NCI-H146 (cell line): ENCODE measurements at regions not wholly inside any gene's neighbourhood (a gene's known extent, or its start where the extent isn't known, plus 50 kb on each side); places are given as distances from the start of the nearest gene placed in this dataset.
"Not testable (repeated sequence)": the region's sequence is repeated elsewhere in the genome, so short reads cannot be mapped to it uniquely, and the experiment has no call there.

Experiments used
- DNase-seq: peaks from one replicate; lab custom pipeline; 2025; lab: John Stamatoyannopoulos, UW

GRCh38 chr7:145104400-145104799 is 268.5 kb upstream of the TPK1 start:
- no peak for DNase-seq

- DNase-seq = not testable (repeated sequence)
Measured at GRCh38 chr7:145102199-145102598, 266.3 kb upstream of the TPK1 start.

GRCh38 chr7:145092766-145093165 is 256.9 kb upstream of the TPK1 start:
- DNase-seq = no peak

GRCh38 chr7:145088111-145088745 is 252.4 kb upstream of the TPK1 start:
- DNase-seq = no peak

- peak; percentile 96 for DNase-seq
Measured at GRCh38 chr7:145082366-145083161, 246.7 kb upstream of the TPK1 start.

- DNase-seq = no peak
Measured at GRCh38 chr7:145065473-145065872, 229.6 kb upstream of the TPK1 start.

- DNase-seq = no peak
Measured at GRCh38 chr7:145064114-145064513, 228.3 kb upstream of the TPK1 start.

GRCh38 chr7:145053781-145054180 is 217.9 kb upstream of the TPK1 start:
- no peak for DNase-seq

GRCh38 chr7:145050415-145050814 is 214.6 kb upstream of the TPK1 start:
- DNase-seq = peak; percentile 42

- peak; percentile 78 for DNase-seq
Measured at GRCh38 chr7:145036604-145037405, 201.0 kb upstream of the TPK1 start.

- DNase-seq = peak; percentile 35
Measured at GRCh38 chr7:145031162-145031561, 195.3 kb upstream of the TPK1 start.

GRCh38 chr7:145030754-145031153 is 194.9 kb upstream of the TPK1 start:
- peak; percentile 66 for DNase-seq

- DNase-seq = no peak
Measured at GRCh38 chr7:145020454-145020853, 184.6 kb upstream of the TPK1 start.

- peak; percentile 57 for DNase-seq
Measured at GRCh38 chr7:145016068-145016467, 180.2 kb upstream of the TPK1 start.

- DNase-seq = no peak
Measured at GRCh38 chr7:145009876-145010275, 174.0 kb upstream of the TPK1 start.

- no peak for DNase-seq
Measured at GRCh38 chr7:145005601-145006000, 169.7 kb upstream of the TPK1 start.

GRCh38 chr7:144997512-144997911 is 161.7 kb upstream of the TPK1 start:
- DNase-seq = no peak

- DNase-seq = no peak
Measured at GRCh38 chr7:144995495-144995894, 159.6 kb upstream of the TPK1 start.

GRCh38 chr7:144991041-144991440 is 155.2 kb upstream of the TPK1 start:
- DNase-seq = peak; percentile 60

- no peak for DNase-seq
Measured at GRCh38 chr7:144987686-144988085, 151.8 kb upstream of the TPK1 start.

GRCh38 chr7:144982133-144982532 is 146.3 kb upstream of the TPK1 start:
- no peak for DNase-seq

GRCh38 chr7:144975882-144976281 is 140.0 kb upstream of the TPK1 start:
- DNase-seq = no peak

GRCh38 chr7:144969787-144970186 is 133.9 kb upstream of the TPK1 start:
- no peak for DNase-seq
